Testis (tissue), 2 donors: ENCODE measurements at regions not wholly inside any gene's neighbourhood (a gene's known extent, or its start where the extent isn't known, plus 50 kb on each side); places are given as distances from the start of the nearest gene placed in this dataset.

ENCODE experiments used
- CTCF ChIP-seq, 3 experiments: fragments of 450-650 bp in 2 of 3; fragments of 200-600 bp in 1 of 3; sonication (generic) in 1 of 3; IDR thresholded peaks; one replicate each; pipeline ENCODE4 v1.5.1; 2016 to 2019; ENCODE audit warnings: antibody characterized with exemption in 3 of 3, mild to moderate bottlenecking in 2 of 3, moderate library complexity in 1 of 3
- POLR2A ChIP-seq: fragments of 450-650 bp; IDR thresholded peaks from one replicate; pipeline ENCODE4 v1.6.1; 2017; ENCODE audit warnings: antibody characterized with exemption, mild to moderate bottlenecking, moderate library complexity

GRCh38 chr3:194281766-194282165 lies 69.4 kb downstream of the CPN2 start:
- TF ChIP-seq CTCF (IDR thresholded peaks at IDR 0.05) (no peak), POLR2A (no peak)
